DMS153 treated with DMSO at 0.1 percent for 48 hours (cell line): ENCODE measurements at regions not wholly inside any gene's neighbourhood (a gene's known extent, or its start where the extent isn't known, plus 50 kb on each side); places are given as distances from the start of the nearest gene placed in this dataset.

Experiments used
- DNase-seq: peaks from one replicate; lab custom pipeline; 2025; ENCODE audit not compliant: unreplicated experiment; lab: John Stamatoyannopoulos, UW

GRCh38 chr2:47266939-47267710 is 90.8 kb upstream of the CALM2 start:
- DNase-seq, result no peak

- DNase-seq, result peak; percentile 90
These were observed 89.5 kb upstream of the CALM2 start for GRCh38 chr2:47265751-47266231.

- DNase-seq, result no peak
These were observed 88.8 kb upstream of the CALM2 start for GRCh38 chr2:47265158-47265557.

GRCh38 chr2:47264686-47265085 is 88.4 kb upstream of the CALM2 start:
- DNase-seq, result no peak

GRCh38 chr2:47264143-47264542 is 87.8 kb upstream of the CALM2 start:
- DNase-seq, result no peak

- no peak for DNase-seq
These were observed 86.3 kb upstream of the CALM2 start for GRCh38 chr2:47262657-47263056.

- DNase-seq, result no peak
These were observed 84.7 kb upstream of the CALM2 start for GRCh38 chr2:47260971-47261370.

- no peak for DNase-seq
These were observed 83.5 kb upstream of the CALM2 start for GRCh38 chr2:47259829-47260228.

GRCh38 chr2:47257946-47258348 is 81.6 kb upstream of the CALM2 start:
- no peak for DNase-seq

GRCh38 chr2:47256416-47257087 is 80.2 kb upstream of the CALM2 start:
- no peak for DNase-seq

- DNase-seq, result no peak
These were observed 79.5 kb upstream of the CALM2 start for GRCh38 chr2:47255794-47256193.

GRCh38 chr2:47254464-47254863 is 78.2 kb upstream of the CALM2 start:
- DNase-seq, result no peak

- no peak for DNase-seq
These were observed 77.1 kb upstream of the CALM2 start for GRCh38 chr2:47253447-47253846.

- no peak for DNase-seq
These were observed 75.0 kb upstream of the CALM2 start for GRCh38 chr2:47251404-47251675.

- peak; percentile 35 for DNase-seq
These were observed 74.5 kb upstream of the CALM2 start for GRCh38 chr2:47250586-47251403.

GRCh38 chr2:47249931-47250330 is 73.6 kb upstream of the CALM2 start:
- no peak for DNase-seq

GRCh38 chr2:47249157-47249900 is 73.0 kb upstream of the CALM2 start:
- no peak for DNase-seq

- no peak for DNase-seq
These were observed 67.4 kb upstream of the CALM2 start for GRCh38 chr2:47243596-47244323.

- no peak for DNase-seq
These were observed 65.4 kb upstream of the CALM2 start for GRCh38 chr2:47241715-47242114.

- DNase-seq, result no peak
These were observed 63.0 kb upstream of the CALM2 start for GRCh38 chr2:47239119-47239969.
